Uterus (tissue), 3 donors: ENCODE measurements at regions not wholly inside any gene's neighbourhood (a gene's known extent, or its start where the extent isn't known, plus 50 kb on each side); places are given as distances from the start of the nearest gene placed in this dataset.
"Not testable (repeated sequence)": the region's sequence is repeated elsewhere in the genome, so short reads cannot be mapped to it uniquely, and the experiment has no call there.

Source experiments
- DNase-seq, 2 donors: peaks; one replicate each; pipeline ENCODE4 v3.0.0-alpha.2; 2019 to 2020
- H3K27ac ChIP-seq, 2 donors: fragments of 200-600 bp; sonication (generic); 1 replicate in 1 of 2; 2 replicates in 1 of 2; pipeline ENCODE4 v1.5.1; 2016 to 2018
- H3K27me3 ChIP-seq, 2 donors: fragments of 200-600 bp; sonication (generic); one replicate each; pipeline ENCODE4 v1.5.1; 2018 to 2019; ENCODE audit warnings: control low read depth in 1 of 2
- H3K36me3 ChIP-seq, 2 donors: fragments of 200-600 bp; sonication (generic); one replicate each; pipeline ENCODE4 v1.5.1; 2019; ENCODE audit warnings: control low read depth in 1 of 2
- H3K4me1 ChIP-seq, 2 donors: fragments of 200-600 bp; sonication (generic); one replicate each; pipeline ENCODE4 v1.5.1; 2018 to 2019; ENCODE audit warnings: control low read depth in 1 of 2
- H3K4me3 ChIP-seq, 2 donors: fragments of 200-600 bp; sonication (generic); 1 replicate in 1 of 2; 2 replicates in 1 of 2; pipeline ENCODE4 v1.5.1; 2018 to 2019; ENCODE audit warnings: mild to moderate bottlenecking in 1 of 2
- H3K9me3 ChIP-seq, 2 donors: fragments of 200-600 bp; sonication (generic); one replicate each; pipeline ENCODE4 v1.5.1; 2019; ENCODE audit warnings: control low read depth in 1 of 2
- CTCF ChIP-seq, 4 experiments: fragments of 200-600 bp in 2 of 4; fragments of 450-650 bp in 2 of 4; sonication (generic) in 2 of 4; IDR thresholded peaks; one replicate each; pipeline ENCODE4 v1.5.1; 2016 to 2019; ENCODE audit warnings: antibody characterized with exemption in 4 of 4, mild to moderate bottlenecking in 2 of 4, moderate library complexity in 1 of 4
- POLR2A ChIP-seq, 2 donors: fragments of 450-650 bp; IDR thresholded peaks; one replicate each; pipeline ENCODE4 v1.6.1; 2016; ENCODE audit warnings: antibody characterized with exemption in 2 of 2, mild to moderate bottlenecking in 1 of 2, moderate library complexity in 1 of 2
- intact Hi-C: fragments of 100-400 bp; cut with DNase I; formaldehyde crosslinking; loops from one replicate; pipeline ENCODE4 v1.15.1; 2023; ENCODE audit warnings: low total_unique reads
- donor health status: DM: yes; HTN: yes; CAD: no.

- H3K9me3 ChIP-seq, DNase-seq, intact Hi-C loops, H3K27ac ChIP-seq, H3K36me3 ChIP-seq, H3K27me3 ChIP-seq, H3K4me3 ChIP-seq, H3K4me1 ChIP-seq: not testable (repeated sequence)
Observed at GRCh38 chr17:45554479-45554878, 64.0 kb upstream of the PLEKHM1 start.

- H3K4me1 ChIP-seq, H3K27ac ChIP-seq, H3K27me3 ChIP-seq, intact Hi-C loops, DNase-seq, H3K9me3 ChIP-seq, H3K36me3 ChIP-seq, H3K4me3 ChIP-seq: not testable (repeated sequence)
Observed at GRCh38 chr17:45558821-45559220, 68.3 kb upstream of the PLEKHM1 start.

- H3K36me3 ChIP-seq, H3K27me3 ChIP-seq, H3K9me3 ChIP-seq, H3K27ac ChIP-seq, H3K4me3 ChIP-seq, DNase-seq, intact Hi-C loops, H3K4me1 ChIP-seq: not testable (repeated sequence)
Observed at GRCh38 chr17:45562868-45563267, 72.3 kb upstream of the PLEKHM1 start.

- H3K9me3 ChIP-seq, DNase-seq, H3K4me3 ChIP-seq, H3K4me1 ChIP-seq, H3K36me3 ChIP-seq, H3K27me3 ChIP-seq, H3K27ac ChIP-seq, intact Hi-C loops: not testable (repeated sequence)
Observed at GRCh38 chr17:45563283-45563682, 72.8 kb upstream of the PLEKHM1 start.

- H3K27me3 ChIP-seq, intact Hi-C loops, DNase-seq, H3K9me3 ChIP-seq, H3K27ac ChIP-seq, H3K4me3 ChIP-seq, H3K36me3 ChIP-seq, H3K4me1 ChIP-seq: not testable (repeated sequence)
Observed at GRCh38 chr17:45568275-45568674, 77.8 kb upstream of the PLEKHM1 start.

- H3K4me1 ChIP-seq, DNase-seq, H3K27ac ChIP-seq, H3K36me3 ChIP-seq, H3K9me3 ChIP-seq, H3K27me3 ChIP-seq, H3K4me3 ChIP-seq, intact Hi-C loops: not testable (repeated sequence)
Observed at GRCh38 chr17:45573326-45573725, 82.8 kb upstream of the PLEKHM1 start.

- no peak for DNase-seq
- no peaks in the 10 kb centered on the region for H3K4me1 ChIP-seq
- H3K9me3 ChIP-seq = no peaks in the 10 kb centered on the region
- H3K4me3 ChIP-seq = no peak overlapping the region
- no peaks in the 10 kb centered on the region for H3K36me3 ChIP-seq
- TF ChIP-seq POLR2A (IDR thresholded peaks at IDR 0.05) (no peak), CTCF (IDR thresholded peaks at IDR 0.05) (no peak)
- intact Hi-C loops = no loop called here
- no peak overlapping the region for H3K27ac ChIP-seq
- H3K27me3 ChIP-seq = no peaks in the 10 kb centered on the region
Observed at GRCh38 chr17:45573924-45574770, 83.6 kb upstream of the PLEKHM1 start.

GRCh38 chr17:45575126-45575885, 84.8 kb upstream of the PLEKHM1 start:
- intact Hi-C loops = no loop called here
- DNase-seq = no peak
- Histone ChIP-seq H3K4me1 (no peaks in the 10 kb centered on the region), H3K27ac (no peak overlapping the region), H3K36me3 (no peaks in the 10 kb centered on the region), H3K4me3 (no peak overlapping the region), H3K27me3 (no peaks in the 10 kb centered on the region), H3K9me3 (no peaks in the 10 kb centered on the region)
- TF ChIP-seq CTCF (IDR thresholded peaks at IDR 0.05) (no peak), POLR2A (IDR thresholded peaks at IDR 0.05) (no peak)

GRCh38 chr17:45576527-45577307, 86.2 kb upstream of the PLEKHM1 start:
- H3K27ac ChIP-seq, H3K36me3 ChIP-seq, intact Hi-C loops: not testable (repeated sequence)

More at GRCh38 chr17:45576527-45577307, 86.2 kb upstream of the PLEKHM1 start:
- H3K27me3 ChIP-seq, H3K4me1 ChIP-seq, H3K4me3 ChIP-seq, DNase-seq, H3K9me3 ChIP-seq: not testable (repeated sequence)
